SK-N-DZ (cell line): ENCODE measurements at regions not wholly inside any gene's neighbourhood (a gene's known extent, or its start where the extent isn't known, plus 50 kb on each side); places are given as distances from the start of the nearest gene placed in this dataset.
A peak's percentile ranks its signal among the peaks of the same experiment; 100 is the strongest.

ENCODE experiments used
- DNase-seq: peaks from one replicate; pipeline ENCODE4 v3.0.0-alpha.2; 2015; ENCODE audit warnings: low spot score

GRCh38 chr12:71239731-71240130 is 81.9 kb upstream of the TSPAN8 start:
- no peak for DNase-seq

GRCh38 chr12:71237128-71237527 is 79.3 kb upstream of the TSPAN8 start:
- no peak for DNase-seq

GRCh38 chr12:71236133-71236660 is 78.4 kb upstream of the TSPAN8 start:
- no peak for DNase-seq

- no peak for DNase-seq
Measured at GRCh38 chr12:71233083-71233482, 75.3 kb upstream of the TSPAN8 start.

- DNase-seq = no peak
Measured at GRCh38 chr12:71230542-71230941, 72.7 kb upstream of the TSPAN8 start.

GRCh38 chr12:71223139-71223538 is 65.3 kb upstream of the TSPAN8 start:
- DNase-seq = no peak

- DNase-seq = no peak
Measured at GRCh38 chr12:71222436-71222835, 64.6 kb upstream of the TSPAN8 start.

GRCh38 chr12:71220260-71220659 is 62.5 kb upstream of the TSPAN8 start:
- DNase-seq = no peak

GRCh38 chr12:71219224-71219623 is 61.4 kb upstream of the TSPAN8 start:
- no peak for DNase-seq

- DNase-seq = no peak
Measured at GRCh38 chr12:71218616-71219015, 60.8 kb upstream of the TSPAN8 start.

GRCh38 chr12:71216725-71217579 is 59.2 kb upstream of the TSPAN8 start:
- peak; percentile 41 for DNase-seq

- DNase-seq = no peak
Measured at GRCh38 chr12:71214511-71215285, 56.9 kb upstream of the TSPAN8 start.

GRCh38 chr12:71208053-71208685 is 50.4 kb upstream of the TSPAN8 start:
- no peak for DNase-seq
